HEK293 (cell line): ENCODE measurements at regions not wholly inside any gene's neighbourhood (a gene's known extent, or its start where the extent isn't known, plus 50 kb on each side); places are given as distances from the start of the nearest gene placed in this dataset.
A peak's percentile ranks its signal among the peaks of the same experiment; 100 is the strongest.
"Not testable (repeated sequence)": the region's sequence is repeated elsewhere in the genome, so short reads cannot be mapped to it uniquely, and the experiment has no call there.

Experiments used
- CTCF ChIA-PET: fragments of 350-600 bp; formaldehyde crosslinking; extraction: SDS; loops from one replicate; lab custom pipeline; 2021; ENCODE audit warnings: antibody characterized with exemption; lab: Yijun Ruan, JAX
- POLR2A ChIA-PET: fragments of 300-600 bp; formaldehyde crosslinking; extraction: SDS; loops from one replicate; lab custom pipeline; 2020; ENCODE audit warnings: antibody characterized with exemption, inconsistent platforms; lab: Yijun Ruan, JAX
- H3K27ac ChIP-seq: fragments of 200-500 bp; sonication (Bioruptor generic); 2 replicates; pipeline ENCODE4 v1.5.1; 2014; ENCODE audit warnings: low read depth, low read length, control low read depth, inconsistent platforms; ENCODE audit errors: extremely low read depth
- H3K36me3 ChIP-seq, 2 experiments: fragments of 200-500 bp in 1 of 2; sonication (Bioruptor generic) in 1 of 2; 1 replicate in 1 of 2; 2 replicates in 1 of 2; pipeline ENCODE4 v1.5.1; 2014 to 2017; ENCODE audit warnings: inconsistent platforms in 2 of 2, low read length in 2 of 2; ENCODE audit not compliant: control insufficient read depth in 2 of 2, insufficient read depth in 1 of 2
- H3K4me1 ChIP-seq: fragments of 200-500 bp; sonication (Bioruptor generic); 2 replicates; pipeline ENCODE4 v1.5.1; 2014; ENCODE audit warnings: mild to moderate bottlenecking, low read length, inconsistent platforms; ENCODE audit not compliant: control insufficient read depth, insufficient read depth
- H3K4me3 ChIP-seq: 2 replicates; pipeline ENCODE4 v1.5.1; 2011; ENCODE audit warnings: low read depth, mild to moderate bottlenecking, control low read depth, low read length, moderate library complexity
- H3K9me3 ChIP-seq: fragments of 200-500 bp; sonication (Bioruptor generic); 2 replicates; pipeline ENCODE4 v1.5.1; 2014; ENCODE audit warnings: low read depth, low read length, inconsistent platforms; ENCODE audit not compliant: control insufficient read depth, insufficient read depth
- EGR2 ChIP-seq: fragments of 450-650 bp; formaldehyde crosslinking; IDR thresholded peaks from 2 replicates; pipeline ENCODE4 v1.5.1; 2016; ENCODE audit warnings: low read depth, missing biosample characterization, missing genetic modification characterization
- GFI1B ChIP-seq: fragments of 450-650 bp; formaldehyde crosslinking; IDR thresholded peaks from 2 replicates; pipeline ENCODE4 v1.5.1; 2016; ENCODE audit warnings: missing biosample characterization, missing genetic modification characterization
- HOXC10 ChIP-seq: sonication (generic); formaldehyde crosslinking; IDR thresholded peaks from 2 replicates; pipeline ENCODE4 v1.8.1; 2023; ENCODE audit warnings: mild to moderate bottlenecking, missing genetic modification reagents
- KLF9 ChIP-seq: fragments of 450-650 bp; formaldehyde crosslinking; IDR thresholded peaks from 2 replicates; pipeline ENCODE4 v1.5.1; 2016; ENCODE audit warnings: missing biosample characterization, missing genetic modification characterization, low read depth
- MZF1 ChIP-seq: fragments of 450-650 bp; formaldehyde crosslinking; IDR thresholded peaks from 2 replicates; pipeline ENCODE4 v1.5.1; 2017; ENCODE audit warnings: missing biosample characterization, missing genetic modification characterization, borderline replicate concordance
- PRDM10 ChIP-seq: fragments of 450-650 bp; formaldehyde crosslinking; IDR thresholded peaks from 2 replicates; pipeline ENCODE4 v1.5.1; 2016; ENCODE audit warnings: missing biosample characterization, missing genetic modification characterization
- PRDM4 ChIP-seq: fragments of 450-650 bp; formaldehyde crosslinking; IDR thresholded peaks from 2 replicates; pipeline ENCODE4 v1.5.1; 2017; ENCODE audit warnings: missing biosample characterization, missing genetic modification characterization
- PRDM6 ChIP-seq: fragments of 450-650 bp; formaldehyde crosslinking; IDR thresholded peaks from 2 replicates; pipeline ENCODE4 v1.5.1; 2017; ENCODE audit warnings: missing biosample characterization, missing genetic modification characterization
- SCRT2 ChIP-seq: fragments of 450-650 bp; formaldehyde crosslinking; IDR thresholded peaks from 2 replicates; pipeline ENCODE4 v1.5.1; 2016; ENCODE audit warnings: missing biosample characterization, missing genetic modification characterization
- ZFHX2 ChIP-seq: fragments of 450-650 bp; formaldehyde crosslinking; conservative IDR thresholded peaks from 2 replicates; pipeline ENCODE4 v1.5.1; 2016; ENCODE audit warnings: missing biosample characterization, missing genetic modification characterization
- ZIC2 ChIP-seq: fragments of 450-650 bp; formaldehyde crosslinking; IDR thresholded peaks from 2 replicates; pipeline ENCODE4 v1.5.1; 2016; ENCODE audit warnings: missing biosample characterization, missing genetic modification characterization
- ZNF114 ChIP-seq: fragments of 450-650 bp; formaldehyde crosslinking; IDR thresholded peaks from 2 replicates; pipeline ENCODE4 v1.5.0; 2017; ENCODE audit warnings: missing biosample characterization, missing genetic modification characterization
- ZNF561 ChIP-seq: fragments of 450-650 bp; IDR thresholded peaks from 2 replicates; pipeline ENCODE4 v1.5.1; 2018; ENCODE audit warnings: missing biosample characterization, missing genetic modification characterization, borderline replicate concordance
- ZNF600 ChIP-seq: fragments of 450-650 bp; formaldehyde crosslinking; IDR thresholded peaks from 2 replicates; pipeline ENCODE4 v1.5.1; 2016; ENCODE audit warnings: missing biosample characterization, missing genetic modification characterization
- ZNF629 ChIP-seq: fragments of 450-650 bp; formaldehyde crosslinking; IDR thresholded peaks from 2 replicates; pipeline ENCODE4 v1.5.1; 2017; ENCODE audit warnings: missing biosample characterization, missing genetic modification characterization
- ZNF785 ChIP-seq: fragments of 450-650 bp; formaldehyde crosslinking; IDR thresholded peaks from 2 replicates; pipeline ENCODE4 v1.5.1; 2016; ENCODE audit warnings: missing biosample characterization, missing genetic modification characterization

GRCh38 chr3:134102976-134103375 lies 73.3 kb upstream of the SLCO2A1 start (continued):
- no peak for TF ChIP-seq PRDM6
- TF ChIP-seq PRDM4, result no peak
- TF ChIP-seq PRDM10, result no peak
- no peak for TF ChIP-seq ZNF785
- no peak for TF ChIP-seq ZNF561 (tag by site-specific recombination)
- no peak for TF ChIP-seq ZNF114
- TF ChIP-seq MZF1 (tag by site-specific recombination), result no peak
- no peak for TF ChIP-seq HOXC10 (CRISPR knock-in tag)
- no peak for TF ChIP-seq ZFHX2

- TF ChIP-seq SCRT2, result 0 out of 2 replicates have a peak, but pooled peaks have one; percentile 35
- TF ChIP-seq, all 188 proteins: peak for 1; not testable (repeated sequence) for 187
- CTCF ChIA-PET, H3K4me3 ChIP-seq, H3K36me3 ChIP-seq, H3K27ac ChIP-seq, H3K4me1 ChIP-seq, POLR2A ChIA-PET, H3K9me3 ChIP-seq: not testable (repeated sequence)
Observed at GRCh38 chr3:134096214-134096613, 66.5 kb upstream of the SLCO2A1 start.

- no peak overlapping the region for H3K27ac ChIP-seq
- H3K4me3 ChIP-seq, result no peak overlapping the region
- POLR2A ChIA-PET, result no interaction called here
- H3K4me1 ChIP-seq, result no peaks in the 10 kb centered on the region
- TF ChIP-seq ZFHX2 (peak; percentile 94), EGR2 (tag by site-specific recombination) (peak; percentile 97), ZNF114 (no peak)
- no peaks in the 10 kb centered on the region for H3K9me3 ChIP-seq
- no peaks in the 10 kb centered on the region for H3K36me3 ChIP-seq
- CTCF ChIA-PET, result interaction anchor here (0.6 kb wide), 1 partner anchor 101 kb away, joined by 3 read pairs; no protein-coding TSS in a partner anchor
Observed at GRCh38 chr3:134095005-134095404, 65.3 kb upstream of the SLCO2A1 start.

- no peak overlapping the region for H3K27ac ChIP-seq
- H3K36me3 ChIP-seq, result no peaks in the 10 kb centered on the region
- TF ChIP-seq PRDM6, result peak; percentile 62
- no peak for TF ChIP-seq ZNF600 (tag by site-specific recombination)
- TF ChIP-seq KLF9 (tag by site-specific recombination), result no peak
- 0 out of 2 replicates have a peak, but pooled peaks have one; percentile 11 for TF ChIP-seq ZNF629 (tag by site-specific recombination)
- 0 out of 2 replicates have a peak, but pooled peaks have one; percentile 21 for TF ChIP-seq ZIC2 (tag by site-specific recombination)
- peak; percentile 68; the same call in 1 of the 2 replicates for TF ChIP-seq GFI1B
- POLR2A ChIA-PET, result no interaction called here
- no peak overlapping the region for H3K4me3 ChIP-seq
- CTCF ChIA-PET, result interaction anchor here (0.6 kb wide), 1 partner anchor 102 kb away, joined by 3 read pairs; no protein-coding TSS in a partner anchor
- no peaks in the 10 kb centered on the region for H3K9me3 ChIP-seq
- no peaks in the 10 kb centered on the region for H3K4me1 ChIP-seq
Observed at GRCh38 chr3:134094491-134094890, 64.8 kb upstream of the SLCO2A1 start.
